ENCODE measurements at regions not wholly inside any gene's neighbourhood (a gene's known extent, or its start where the extent isn't known, plus 50 kb on each side); places are given as distances from the start of the nearest gene placed in this dataset.
"Not testable (repeated sequence)": the region's sequence is repeated elsewhere in the genome, so short reads cannot be mapped to it uniquely, and the experiment has no call there.

GRCh38 chr3:20747741-20748140, 561.7 kb upstream of the SGO1 start:
- H3K4me1 ChIP-seq (ENCODE audit: control insufficient read depth, insufficient read depth, low read length): no peaks in the 10 kb centered on the region
- H3K9ac ChIP-seq (ENCODE audit: low read depth, low read length): no peak overlapping the region
- no peaks in the 10 kb centered on the region for H3K9me3 ChIP-seq (replicated peaks; ENCODE audit: low read length)
- H3K27me3 ChIP-seq (ENCODE audit: control insufficient read depth, insufficient read depth, low read length): no peaks in the 10 kb centered on the region
- H3K4me2 ChIP-seq (ENCODE audit: low read length): no peak overlapping the region
- H3K4me3 ChIP-seq (ENCODE audit: low read length): no peak overlapping the region
- H3K36me3 ChIP-seq (ENCODE audit: insufficient read depth, low read length): no peaks in the 10 kb centered on the region

GRCh38 chr3:20743553-20744321, 557.7 kb upstream of the SGO1 start:
- Histone ChIP-seq H3K9me3 (replicated peaks; ENCODE audit: low read length) (no peaks in the 10 kb centered on the region), H3K4me3 (ENCODE audit: low read length) (no peak overlapping the region), H3K36me3 (ENCODE audit: insufficient read depth, low read length) (no peaks in the 10 kb centered on the region), H3K27me3 (ENCODE audit: control insufficient read depth, insufficient read depth, low read length) (no peaks in the 10 kb centered on the region), H3K4me2 (ENCODE audit: low read length) (no peak overlapping the region), H3K4me1 (ENCODE audit: control insufficient read depth, insufficient read depth, low read length) (no peaks in the 10 kb centered on the region), H3K9ac (ENCODE audit: low read depth, low read length) (no peak overlapping the region)

GRCh38 chr3:20742903-20743552, 557.0 kb upstream of the SGO1 start:
- no peaks in the 10 kb centered on the region for H3K4me1 ChIP-seq (ENCODE audit: control insufficient read depth, insufficient read depth, low read length)
- H3K27me3 ChIP-seq (ENCODE audit: control insufficient read depth, insufficient read depth, low read length): no peaks in the 10 kb centered on the region
- H3K9ac ChIP-seq (ENCODE audit: low read depth, low read length): no peak overlapping the region
- H3K4me2 ChIP-seq (ENCODE audit: low read length): no peak overlapping the region
- no peaks in the 10 kb centered on the region for H3K9me3 ChIP-seq (replicated peaks; ENCODE audit: low read length)
- H3K36me3 ChIP-seq (ENCODE audit: insufficient read depth, low read length): no peaks in the 10 kb centered on the region
- H3K4me3 ChIP-seq (ENCODE audit: low read length): no peak overlapping the region

GRCh38 chr3:20741381-20741780, 555.4 kb upstream of the SGO1 start:
- Histone ChIP-seq H3K4me1 (ENCODE audit: control insufficient read depth, insufficient read depth, low read length) (no peaks in the 10 kb centered on the region), H3K36me3 (ENCODE audit: insufficient read depth, low read length) (no peaks in the 10 kb centered on the region), H3K9me3 (replicated peaks; ENCODE audit: low read length) (no peaks in the 10 kb centered on the region), H3K9ac (ENCODE audit: low read depth, low read length) (no peak overlapping the region), H3K27me3 (ENCODE audit: control insufficient read depth, insufficient read depth, low read length) (no peaks in the 10 kb centered on the region), H3K4me3 (ENCODE audit: low read length) (no peak overlapping the region), H3K4me2 (ENCODE audit: low read length) (no peak overlapping the region)

- Histone ChIP-seq H3K4me1 (ENCODE audit: control insufficient read depth, insufficient read depth, low read length) (no peaks in the 10 kb centered on the region), H3K27me3 (ENCODE audit: control insufficient read depth, insufficient read depth, low read length) (no peaks in the 10 kb centered on the region), H3K36me3 (ENCODE audit: insufficient read depth, low read length) (no peaks in the 10 kb centered on the region), H3K9ac (ENCODE audit: low read depth, low read length) (no peak overlapping the region), H3K9me3 (replicated peaks; ENCODE audit: low read length) (no peaks in the 10 kb centered on the region), H3K4me3 (ENCODE audit: low read length) (no peak overlapping the region), H3K4me2 (ENCODE audit: low read length) (no peak overlapping the region)
Observed at GRCh38 chr3:20739814-20740213, 553.8 kb upstream of the SGO1 start.

- Histone ChIP-seq H3K4me2 (ENCODE audit: low read length) (no peak overlapping the region), H3K9ac (ENCODE audit: low read depth, low read length) (no peak overlapping the region), H3K27me3 (ENCODE audit: control insufficient read depth, insufficient read depth, low read length) (no peaks in the 10 kb centered on the region), H3K4me1 (ENCODE audit: control insufficient read depth, insufficient read depth, low read length) (no peaks in the 10 kb centered on the region), H3K4me3 (ENCODE audit: low read length) (no peak overlapping the region), H3K36me3 (ENCODE audit: insufficient read depth, low read length) (no peaks in the 10 kb centered on the region), H3K9me3 (replicated peaks; ENCODE audit: low read length) (no peaks in the 10 kb centered on the region)
Observed at GRCh38 chr3:20736287-20736852, 550.4 kb upstream of the SGO1 start.

GRCh38 chr3:20729185-20729584, 543.2 kb upstream of the SGO1 start:
- Histone ChIP-seq H3K4me2 (ENCODE audit: low read length) (no peak overlapping the region), H3K4me1 (ENCODE audit: control insufficient read depth, insufficient read depth, low read length) (no peaks in the 10 kb centered on the region), H3K4me3 (ENCODE audit: low read length) (no peak overlapping the region), H3K9me3 (replicated peaks; ENCODE audit: low read length) (no peaks in the 10 kb centered on the region), H3K36me3 (ENCODE audit: insufficient read depth, low read length) (no peaks in the 10 kb centered on the region), H3K9ac (ENCODE audit: low read depth, low read length) (no peak overlapping the region), H3K27me3 (ENCODE audit: control insufficient read depth, insufficient read depth, low read length) (no peaks in the 10 kb centered on the region)

GRCh38 chr3:20726786-20727185, 540.8 kb upstream of the SGO1 start:
- Histone ChIP-seq H3K4me3 (ENCODE audit: low read length) (no peak overlapping the region), H3K36me3 (ENCODE audit: insufficient read depth, low read length) (no peaks in the 10 kb centered on the region), H3K4me1 (ENCODE audit: control insufficient read depth, insufficient read depth, low read length) (no peaks in the 10 kb centered on the region), H3K9me3 (replicated peaks; ENCODE audit: low read length) (no peaks in the 10 kb centered on the region), H3K4me2 (ENCODE audit: low read length) (no peak overlapping the region), H3K9ac (ENCODE audit: low read depth, low read length) (no peak overlapping the region), H3K27me3 (ENCODE audit: control insufficient read depth, insufficient read depth, low read length) (no peaks in the 10 kb centered on the region)

GRCh38 chr3:20724241-20724640, 538.2 kb upstream of the SGO1 start:
- H3K27me3 ChIP-seq (ENCODE audit: control insufficient read depth, insufficient read depth, low read length): no peaks in the 10 kb centered on the region
- no peak overlapping the region for H3K4me3 ChIP-seq (ENCODE audit: low read length)
- H3K36me3 ChIP-seq (ENCODE audit: insufficient read depth, low read length): no peaks in the 10 kb centered on the region
- H3K9ac ChIP-seq (ENCODE audit: low read depth, low read length): no peak overlapping the region
- H3K4me1 ChIP-seq (ENCODE audit: control insufficient read depth, insufficient read depth, low read length): no peaks in the 10 kb centered on the region
- no peaks in the 10 kb centered on the region for H3K9me3 ChIP-seq (replicated peaks; ENCODE audit: low read length)
- H3K4me2 ChIP-seq (ENCODE audit: low read length): no peak overlapping the region

- not testable (repeated sequence) for H3K9ac ChIP-seq (ENCODE audit: low read depth, low read length); H3K27me3 ChIP-seq (ENCODE audit: control insufficient read depth, insufficient read depth, low read length); H3K4me2 ChIP-seq (ENCODE audit: low read length); H3K36me3 ChIP-seq (ENCODE audit: insufficient read depth, low read length); H3K4me3 ChIP-seq (ENCODE audit: low read length); H3K4me1 ChIP-seq (ENCODE audit: control insufficient read depth, insufficient read depth, low read length); H3K9me3 ChIP-seq (replicated peaks; ENCODE audit: low read length)
Observed at GRCh38 chr3:20716425-20716824, 530.4 kb upstream of the SGO1 start.

- Histone ChIP-seq H3K4me1 (ENCODE audit: control insufficient read depth, insufficient read depth, low read length) (no peaks in the 10 kb centered on the region), H3K9ac (ENCODE audit: low read depth, low read length) (no peak overlapping the region), H3K27me3 (ENCODE audit: control insufficient read depth, insufficient read depth, low read length) (no peaks in the 10 kb centered on the region), H3K4me3 (ENCODE audit: low read length) (no peak overlapping the region), H3K9me3 (replicated peaks; ENCODE audit: low read length) (no peaks in the 10 kb centered on the region), H3K4me2 (ENCODE audit: low read length) (no peak overlapping the region), H3K36me3 (ENCODE audit: insufficient read depth, low read length) (no peaks in the 10 kb centered on the region)
Observed at GRCh38 chr3:20701641-20702040, 515.6 kb upstream of the SGO1 start.

GRCh38 chr3:20700714-20701113, 514.7 kb upstream of the SGO1 start:
- no peak overlapping the region for H3K4me2 ChIP-seq (ENCODE audit: low read length)
- no peaks in the 10 kb centered on the region for H3K4me1 ChIP-seq (ENCODE audit: control insufficient read depth, insufficient read depth, low read length)
- H3K9ac ChIP-seq (ENCODE audit: low read depth, low read length): no peak overlapping the region
- H3K27me3 ChIP-seq (ENCODE audit: control insufficient read depth, insufficient read depth, low read length): no peaks in the 10 kb centered on the region
- no peaks in the 10 kb centered on the region for H3K36me3 ChIP-seq (ENCODE audit: insufficient read depth, low read length)
- H3K9me3 ChIP-seq (replicated peaks; ENCODE audit: low read length): no peaks in the 10 kb centered on the region
- no peak overlapping the region for H3K4me3 ChIP-seq (ENCODE audit: low read length)
